Parathyroid adenoma (tissue), 2 donors: ENCODE measurements at regions not wholly inside any gene's neighbourhood (a gene's known extent, or its start where the extent isn't known, plus 50 kb on each side); places are given as distances from the start of the nearest gene placed in this dataset.
A peak's percentile ranks its signal among the peaks of the same experiment; 100 is the strongest.

Experiments
- H2AFZ ChIP-seq: fragments of 300-600 bp; sonication (generic); one replicate; pipeline ENCODE4 v1.7.0; 2017; ENCODE audit warnings: antibody characterized with exemption, mild to moderate bottlenecking
- H3K27ac ChIP-seq: fragments of 300-600 bp; sonication (generic); one replicate; pipeline ENCODE4 v1.7.0; 2017
- H3K27me3 ChIP-seq: fragments of 300-600 bp; sonication (generic); one replicate; pipeline ENCODE4 v1.7.0; 2017; ENCODE audit warnings: low read length; ENCODE audit not compliant: control insufficient read depth, insufficient read depth
- H3K36me3 ChIP-seq: fragments of 300-600 bp; sonication (generic); one replicate; pipeline ENCODE4 v1.7.0; 2017; ENCODE audit warnings: low read length; ENCODE audit not compliant: control insufficient read depth, insufficient read depth
- H3K4me1 ChIP-seq: fragments of 300-600 bp; sonication (generic); one replicate; pipeline ENCODE4 v1.7.0; 2017; ENCODE audit warnings: control low read depth
- H3K4me2 ChIP-seq: fragments of 300-600 bp; sonication (generic); one replicate; pipeline ENCODE4 v1.7.0; 2017; ENCODE audit warnings: low read length
- H3K4me3 ChIP-seq: fragments of 300-600 bp; sonication (generic); one replicate; pipeline ENCODE4 v1.7.0; 2017; ENCODE audit warnings: low read depth, low read length
- H3K79me2 ChIP-seq: fragments of 300-600 bp; sonication (generic); one replicate; pipeline ENCODE4 v1.7.0; 2017; ENCODE audit warnings: control low read depth
- H3K9ac ChIP-seq: fragments of 300-600 bp; sonication (generic); one replicate; pipeline ENCODE4 v1.7.0; 2017; ENCODE audit warnings: mild to moderate bottlenecking
- H3K9me3 ChIP-seq: fragments of 300-600 bp; sonication (generic); one replicate; pipeline ENCODE4 v1.7.0; 2017; ENCODE audit warnings: low read length; ENCODE audit not compliant: control insufficient read depth
- CTCF ChIP-seq: fragments of 300-600 bp; sonication (generic); IDR thresholded peaks from one replicate; pipeline ENCODE4 v1.7.0; 2017; ENCODE audit warnings: antibody characterized with exemption, mild to moderate bottlenecking
- donor health status: primary hyperparathyroidism.

- H3K36me3 ChIP-seq, result no peaks in the 10 kb centered on the region
- H3K4me3 ChIP-seq, result no peak overlapping the region
- H3K4me2 ChIP-seq, result no peak overlapping the region
- H3K27ac ChIP-seq, result no peak overlapping the region
- no peaks in the 10 kb centered on the region for H3K9me3 ChIP-seq
- H2AFZ ChIP-seq, result no peak overlapping the region
- no peaks in the 10 kb centered on the region for H3K27me3 ChIP-seq
- H3K4me1 ChIP-seq, result no peaks in the 10 kb centered on the region
- TF ChIP-seq CTCF, result peak; percentile 7
- no peak overlapping the region for H3K9ac ChIP-seq
- no peaks in the 10 kb centered on the region for H3K79me2 ChIP-seq
These were observed 94.2 kb upstream of the EXOC2 start for GRCh38 chr6:786946-787763.

- Histone ChIP-seq H3K9me3 (no peaks in the 10 kb centered on the region), H2AFZ (no peak overlapping the region), H3K27me3 (no peaks in the 10 kb centered on the region), H3K4me1 (no peaks in the 10 kb centered on the region), H3K9ac (no peak overlapping the region), H3K4me3 (no peak overlapping the region), H3K36me3 (no peaks in the 10 kb centered on the region), H3K79me2 (no peaks in the 10 kb centered on the region), H3K4me2 (no peak overlapping the region), H3K27ac (no peak overlapping the region)
- TF ChIP-seq CTCF, result no peak
These were observed 91.2 kb upstream of the EXOC2 start for GRCh38 chr6:783966-784735.

GRCh38 chr6:782141-782540, 89.2 kb upstream of the EXOC2 start:
- H3K9ac ChIP-seq, result no peak overlapping the region
- no peak overlapping the region for H3K27ac ChIP-seq
- no peaks in the 10 kb centered on the region for H3K9me3 ChIP-seq
- H3K79me2 ChIP-seq, result no peaks in the 10 kb centered on the region
- no peak overlapping the region for H3K4me3 ChIP-seq
- no peaks in the 10 kb centered on the region for H3K36me3 ChIP-seq
- no peak for TF ChIP-seq CTCF
- H3K27me3 ChIP-seq, result no peaks in the 10 kb centered on the region
- H2AFZ ChIP-seq, result no peak overlapping the region
- no peak overlapping the region for H3K4me2 ChIP-seq
- H3K4me1 ChIP-seq, result no peaks in the 10 kb centered on the region

GRCh38 chr6:781350-781961, 88.5 kb upstream of the EXOC2 start:
- no peaks in the 10 kb centered on the region for H3K4me1 ChIP-seq
- no peaks in the 10 kb centered on the region for H3K27me3 ChIP-seq
- peak overlapping the region; percentile 8 for H3K4me2 ChIP-seq
- H3K9me3 ChIP-seq, result no peaks in the 10 kb centered on the region
- no peak for TF ChIP-seq CTCF
- H3K79me2 ChIP-seq, result no peaks in the 10 kb centered on the region
- no peaks in the 10 kb centered on the region for H3K36me3 ChIP-seq
- no peak overlapping the region for H3K4me3 ChIP-seq
- no peak overlapping the region for H3K9ac ChIP-seq
- H3K27ac ChIP-seq, result no peak overlapping the region
- no peak overlapping the region for H2AFZ ChIP-seq
